ENCODE measurements at regions not wholly inside any gene's neighbourhood (a gene's known extent, or its start where the extent isn't known, plus 50 kb on each side); places are given as distances from the start of the nearest gene placed in this dataset.

- Histone ChIP-seq H3K4me2 (ENCODE audit: insufficient read depth, low read length) (no peak overlapping the region), H3K4me3 (no peak overlapping the region), H3K4me1 (replicated peaks in 1 of 2; ENCODE audit: control insufficient read depth in 2 of 2, insufficient read depth in 2 of 2, low read length in 2 of 2) (no peaks in the 10 kb centered on the region), H2AFZ (ENCODE audit: low read depth, low read length) (no peak overlapping the region), H3K27me3 (ENCODE audit: control insufficient read depth in 2 of 2, insufficient read depth in 2 of 2, low read length in 2 of 2) (no peaks in the 10 kb centered on the region), H3K9ac (ENCODE audit: insufficient read depth in 1 of 2, low read depth in 2 of 2, low read length in 2 of 2) (no peak overlapping the region), H3K79me2 (ENCODE audit: control insufficient read depth, insufficient read depth, low read length) (no peaks in the 10 kb centered on the region), H3K9me3 (replicated peaks; ENCODE audit: control insufficient read depth, insufficient read depth, low read depth, low read length) (no peaks in the 10 kb centered on the region), H3K36me3 (ENCODE audit: control insufficient read depth, insufficient read depth, low read length) (no peaks in the 10 kb centered on the region), H3K9me1 (ENCODE audit: control insufficient read depth, insufficient read depth, low read length) (no peaks in the 10 kb centered on the region), H4K20me1 (replicated peaks; ENCODE audit: control insufficient read depth, insufficient read depth, low read length) (no peaks in the 10 kb centered on the region), H3K27ac (ENCODE audit: extremely low read depth, low read depth, low read length) (no peak overlapping the region)
- FAIRE-seq = no peak
- in situ Hi-C loops (cut with MboI) (no loop called here), intact Hi-C loops (cut with micrococcal nuclease) (loop anchor here (10.0 kb wide), 1 partner anchor 112 kb away; no protein-coding TSS in a partner anchor)
- BruUV-seq (replicated peaks) = no TSS peak
- 2% methylated on average over 5 of the region's 5 CpGs for WGBS (ENCODE audit: insufficient coverage, low coverage, missing lambda C conversion rate)
- no peak for DNase-seq (ENCODE audit: extremely low read depth in 1 of 4, low spot score in 3 of 4)
- TF ChIP-seq ERF (CRISPR knock-in tag; IDR thresholded peaks at IDR 0.05) (no peak), ZNF146 (CRISPR knock-in tag; IDR thresholded peaks at IDR 0.05; ENCODE audit: unreplicated experiment) (no peak), NFIC (IDR thresholded peaks at IDR 0.05) (no peak), CSDE1 (IDR thresholded peaks at IDR 0.05) (no peak), KLF13 (tag; IDR thresholded peaks at IDR 0.05; ENCODE audit: borderline replicate concordance, low read depth) (no peak), GTF2E2 (tag; IDR thresholded peaks at IDR 0.05) (no peak), MYNN (IDR thresholded peaks at IDR 0.05) (no peak), MYNN (CRISPR knock-in tag; IDR thresholded peaks at IDR 0.05) (no peak), ARID3A (IDR thresholded peaks at IDR 0.05; ENCODE audit: borderline replicate concordance, low read depth, low read length) (no peak), NFE2L1 (tag; IDR thresholded peaks at IDR 0.05; ENCODE audit: borderline replicate concordance, low read depth) (no peak), NCOA4 (IDR thresholded peaks at IDR 0.05; ENCODE audit: partially characterized antibody) (no peak)
- TF ChIP-seq, protein P1, sequence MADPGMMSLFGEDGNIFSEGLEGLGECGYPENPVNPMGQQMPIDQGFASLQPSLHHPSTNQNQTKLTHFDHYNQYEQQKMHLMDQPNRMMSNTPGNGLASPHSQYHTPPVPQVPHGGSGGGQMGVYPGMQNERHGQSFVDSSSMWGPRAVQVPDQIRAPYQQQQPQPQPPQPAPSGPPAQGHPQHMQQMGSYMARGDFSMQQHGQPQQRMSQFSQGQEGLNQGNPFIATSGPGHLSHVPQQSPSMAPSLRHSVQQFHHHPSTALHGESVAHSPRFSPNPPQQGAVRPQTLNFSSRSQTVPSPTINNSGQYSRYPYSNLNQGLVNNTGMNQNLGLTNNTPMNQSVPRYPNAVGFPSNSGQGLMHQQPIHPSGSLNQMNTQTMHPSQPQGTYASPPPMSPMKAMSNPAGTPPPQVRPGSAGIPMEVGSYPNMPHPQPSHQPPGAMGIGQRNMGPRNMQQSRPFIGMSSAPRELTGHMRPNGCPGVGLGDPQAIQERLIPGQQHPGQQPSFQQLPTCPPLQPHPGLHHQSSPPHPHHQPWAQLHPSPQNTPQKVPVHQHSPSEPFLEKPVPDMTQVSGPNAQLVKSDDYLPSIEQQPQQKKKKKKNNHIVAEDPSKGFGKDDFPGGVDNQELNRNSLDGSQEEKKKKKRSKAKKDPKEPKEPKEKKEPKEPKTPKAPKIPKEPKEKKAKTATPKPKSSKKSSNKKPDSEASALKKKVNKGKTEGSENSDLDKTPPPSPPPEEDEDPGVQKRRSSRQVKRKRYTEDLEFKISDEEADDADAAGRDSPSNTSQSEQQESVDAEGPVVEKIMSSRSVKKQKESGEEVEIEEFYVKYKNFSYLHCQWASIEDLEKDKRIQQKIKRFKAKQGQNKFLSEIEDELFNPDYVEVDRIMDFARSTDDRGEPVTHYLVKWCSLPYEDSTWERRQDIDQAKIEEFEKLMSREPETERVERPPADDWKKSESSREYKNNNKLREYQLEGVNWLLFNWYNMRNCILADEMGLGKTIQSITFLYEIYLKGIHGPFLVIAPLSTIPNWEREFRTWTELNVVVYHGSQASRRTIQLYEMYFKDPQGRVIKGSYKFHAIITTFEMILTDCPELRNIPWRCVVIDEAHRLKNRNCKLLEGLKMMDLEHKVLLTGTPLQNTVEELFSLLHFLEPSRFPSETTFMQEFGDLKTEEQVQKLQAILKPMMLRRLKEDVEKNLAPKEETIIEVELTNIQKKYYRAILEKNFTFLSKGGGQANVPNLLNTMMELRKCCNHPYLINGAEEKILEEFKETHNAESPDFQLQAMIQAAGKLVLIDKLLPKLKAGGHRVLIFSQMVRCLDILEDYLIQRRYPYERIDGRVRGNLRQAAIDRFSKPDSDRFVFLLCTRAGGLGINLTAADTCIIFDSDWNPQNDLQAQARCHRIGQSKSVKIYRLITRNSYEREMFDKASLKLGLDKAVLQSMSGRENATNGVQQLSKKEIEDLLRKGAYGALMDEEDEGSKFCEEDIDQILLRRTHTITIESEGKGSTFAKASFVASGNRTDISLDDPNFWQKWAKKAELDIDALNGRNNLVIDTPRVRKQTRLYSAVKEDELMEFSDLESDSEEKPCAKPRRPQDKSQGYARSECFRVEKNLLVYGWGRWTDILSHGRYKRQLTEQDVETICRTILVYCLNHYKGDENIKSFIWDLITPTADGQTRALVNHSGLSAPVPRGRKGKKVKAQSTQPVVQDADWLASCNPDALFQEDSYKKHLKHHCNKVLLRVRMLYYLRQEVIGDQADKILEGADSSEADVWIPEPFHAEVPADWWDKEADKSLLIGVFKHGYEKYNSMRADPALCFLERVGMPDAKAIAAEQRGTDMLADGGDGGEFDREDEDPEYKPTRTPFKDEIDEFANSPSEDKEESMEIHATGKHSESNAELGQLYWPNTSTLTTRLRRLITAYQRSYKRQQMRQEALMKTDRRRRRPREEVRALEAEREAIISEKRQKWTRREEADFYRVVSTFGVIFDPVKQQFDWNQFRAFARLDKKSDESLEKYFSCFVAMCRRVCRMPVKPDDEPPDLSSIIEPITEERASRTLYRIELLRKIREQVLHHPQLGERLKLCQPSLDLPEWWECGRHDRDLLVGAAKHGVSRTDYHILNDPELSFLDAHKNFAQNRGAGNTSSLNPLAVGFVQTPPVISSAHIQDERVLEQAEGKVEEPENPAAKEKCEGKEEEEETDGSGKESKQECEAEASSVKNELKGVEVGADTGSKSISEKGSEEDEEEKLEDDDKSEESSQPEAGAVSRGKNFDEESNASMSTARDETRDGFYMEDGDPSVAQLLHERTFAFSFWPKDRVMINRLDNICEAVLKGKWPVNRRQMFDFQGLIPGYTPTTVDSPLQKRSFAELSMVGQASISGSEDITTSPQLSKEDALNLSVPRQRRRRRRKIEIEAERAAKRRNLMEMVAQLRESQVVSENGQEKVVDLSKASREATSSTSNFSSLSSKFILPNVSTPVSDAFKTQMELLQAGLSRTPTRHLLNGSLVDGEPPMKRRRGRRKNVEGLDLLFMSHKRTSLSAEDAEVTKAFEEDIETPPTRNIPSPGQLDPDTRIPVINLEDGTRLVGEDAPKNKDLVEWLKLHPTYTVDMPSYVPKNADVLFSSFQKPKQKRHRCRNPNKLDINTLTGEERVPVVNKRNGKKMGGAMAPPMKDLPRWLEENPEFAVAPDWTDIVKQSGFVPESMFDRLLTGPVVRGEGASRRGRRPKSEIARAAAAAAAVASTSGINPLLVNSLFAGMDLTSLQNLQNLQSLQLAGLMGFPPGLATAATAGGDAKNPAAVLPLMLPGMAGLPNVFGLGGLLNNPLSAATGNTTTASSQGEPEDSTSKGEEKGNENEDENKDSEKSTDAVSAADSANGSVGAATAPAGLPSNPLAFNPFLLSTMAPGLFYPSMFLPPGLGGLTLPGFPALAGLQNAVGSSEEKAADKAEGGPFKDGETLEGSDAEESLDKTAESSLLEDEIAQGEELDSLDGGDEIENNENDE (IDR thresholded peaks at IDR 0.05; ENCODE audit: low read depth, low read length) = no peak
- POLR2A ChIA-PET = interaction anchor here (0.7 kb wide), 1 partner anchor 114 kb away, joined by 3 read pairs; no protein-coding TSS in a partner anchor
- ATAC-seq = no peak
- CTCF ChIA-PET (ENCODE audit: low intra/inter-chr PET ratio) = no interaction called here
Measured at GRCh38 chr11:131036514-131036913, 120.2 kb upstream of the SNX19 start.

Data from K562 (cell line).